WTC11 (cell line): ENCODE measurements at regions not wholly inside any gene's neighbourhood (a gene's known extent, or its start where the extent isn't known, plus 50 kb on each side); places are given as distances from the start of the nearest gene placed in this dataset.

Experiments
- ATAC-seq: fragments of 200-7000 bp; cut with Tn5 transposase; 2 replicates; pipeline ENCODE4 v1.10.0; 2021; ENCODE audit warnings: mild to moderate bottlenecking, moderate library complexity
- CTCF ChIA-PET: fragments of 300-600 bp; sonication (Branson Sonifier 250); formaldehyde crosslinking; loops from one replicate; lab custom pipeline; 2021; ENCODE audit warnings: antibody characterized with exemption; lab: Charles Lee
- POLR2A ChIA-PET: fragments of 350-600 bp; sonication (Branson Sonifier 250); formaldehyde crosslinking; loops from one replicate; lab custom pipeline; 2021; ENCODE audit warnings: antibody characterized with exemption; lab: Charles Lee
- DNase-seq: peaks from one replicate; pipeline ENCODE4 v3.0.0; 2021; ENCODE audit warnings: low spot score
- H3K27ac Mint-ChIP-seq: 2 replicates; pipeline ENCODE4 v1.8.0; 2021; ENCODE audit warnings: mixed read lengths
- H3K27me3 Mint-ChIP-seq: 2 replicates; pipeline ENCODE4 v1.8.0; 2021; ENCODE audit warnings: low read depth, mild to moderate bottlenecking, moderate library complexity, mixed read lengths
- H3K36me3 Mint-ChIP-seq: 2 replicates; pipeline ENCODE4 v1.8.0; 2021; ENCODE audit warnings: mixed read lengths
- H3K4me1 Mint-ChIP-seq: 2 replicates; pipeline ENCODE4 v1.8.0; 2022; ENCODE audit warnings: mixed read lengths
- H3K4me3 Mint-ChIP-seq: 2 replicates; pipeline ENCODE4 v1.8.0; 2021; ENCODE audit warnings: mild to moderate bottlenecking, moderate library complexity, mixed read lengths
- H3K9me3 Mint-ChIP-seq: 2 replicates; pipeline ENCODE4 v1.8.0; 2021; ENCODE audit warnings: mixed read lengths
- ATF1 ChIP-seq: sonication (generic); formaldehyde crosslinking; IDR thresholded peaks from 2 replicates; pipeline ENCODE4 v1.8.1; 2023; ENCODE audit warnings: mild to moderate bottlenecking, moderate library complexity, missing genetic modification reagents
- CDX4 ChIP-seq: fragments of 250-450 bp; sonication (Bioruptor Pico); IDR thresholded peaks from 2 replicates; pipeline ENCODE4 v1.9.0; 2021; ENCODE audit warnings: moderate library complexity, mild to moderate bottlenecking, inconsistent platforms, borderline replicate concordance
- EMX1 ChIP-seq: fragments of 250-450 bp; sonication (Bioruptor Pico); IDR thresholded peaks from 2 replicates; pipeline ENCODE4 v1.8.0; 2021; ENCODE audit warnings: mild to moderate bottlenecking
- FOXJ3 ChIP-seq: sonication (generic); formaldehyde crosslinking; IDR thresholded peaks from 2 replicates; pipeline ENCODE4 v1.9.0; 2021; ENCODE audit warnings: missing genetic modification reagents, mild to moderate bottlenecking, borderline replicate concordance
- FOXP4 ChIP-seq: sonication (generic); formaldehyde crosslinking; IDR thresholded peaks from 2 replicates; pipeline ENCODE4 v1.8.0; 2022; ENCODE audit warnings: mild to moderate bottlenecking, missing genetic modification reagents
- GTF2I ChIP-seq: fragments of 250-450 bp; sonication (Bioruptor Pico); conservative IDR thresholded peaks from 2 replicates; pipeline ENCODE4 v1.4.0; 2021; ENCODE audit warnings: mild to moderate bottlenecking
- IRF2 ChIP-seq: sonication (generic); formaldehyde crosslinking; IDR thresholded peaks from 2 replicates; pipeline ENCODE4 v1.8.0; 2022; ENCODE audit warnings: low read depth, missing genetic modification reagents, borderline replicate concordance
- MAX ChIP-seq: sonication (generic); formaldehyde crosslinking; IDR thresholded peaks from 2 replicates; pipeline ENCODE4 v1.8.0; 2022; ENCODE audit warnings: mild to moderate bottlenecking, missing genetic modification reagents
- NFATC4 ChIP-seq: fragments of 250-450 bp; sonication (Bioruptor Pico); IDR thresholded peaks from 2 replicates; pipeline ENCODE4 v1.9.0; 2021; ENCODE audit warnings: mild to moderate bottlenecking
- NFYB ChIP-seq: sonication (generic); formaldehyde crosslinking; conservative IDR thresholded peaks from 2 replicates; pipeline ENCODE4 v1.8.0; 2022; ENCODE audit warnings: low read depth, missing genetic modification reagents
- NR1H2 ChIP-seq: sonication (generic); formaldehyde crosslinking; IDR thresholded peaks from 2 replicates; pipeline ENCODE4 v1.9.0; 2021; ENCODE audit warnings: mild to moderate bottlenecking, moderate library complexity, missing genetic modification reagents
- NR3C1 ChIP-seq: sonication (generic); formaldehyde crosslinking; conservative IDR thresholded peaks from 2 replicates; pipeline ENCODE4 v1.8.1; 2023; ENCODE audit warnings: low read depth, mild to moderate bottlenecking, missing genetic modification reagents
- SMAD3 ChIP-seq: sonication (generic); formaldehyde crosslinking; IDR thresholded peaks from 2 replicates; pipeline ENCODE4 v1.8.0; 2022; ENCODE audit warnings: missing genetic modification reagents, mild to moderate bottlenecking, borderline replicate concordance
- SOX15 ChIP-seq: fragments of 250-450 bp; sonication (Bioruptor Pico); IDR thresholded peaks from 2 replicates; pipeline ENCODE4 v1.9.0; 2021; ENCODE audit warnings: mild to moderate bottlenecking
- ZNF263 ChIP-seq: sonication (generic); formaldehyde crosslinking; IDR thresholded peaks from 2 replicates; pipeline ENCODE4 v1.8.1; 2022; ENCODE audit warnings: low read depth, mild to moderate bottlenecking, moderate library complexity, missing genetic modification reagents
- ZNF317 ChIP-seq: sonication (generic); formaldehyde crosslinking; IDR thresholded peaks from 2 replicates; pipeline ENCODE4 v1.8.1; 2023; ENCODE audit warnings: low read depth, mild to moderate bottlenecking, moderate library complexity, missing genetic modification reagents, borderline replicate concordance
- ZNF416 ChIP-seq: fragments of 250-450 bp; sonication (Bioruptor Pico); IDR thresholded peaks from 2 replicates; pipeline ENCODE4 v1.9.0; 2021; ENCODE audit warnings: mild to moderate bottlenecking, inconsistent platforms
- ZNF671 ChIP-seq: fragments of 250-450 bp; sonication (Bioruptor Pico); IDR thresholded peaks from 2 replicates; pipeline ENCODE4 v1.8.0; 2021; ENCODE audit warnings: mild to moderate bottlenecking
- TF ChIP-seq, protein P1 (sequence below): sonication (generic); formaldehyde crosslinking; IDR thresholded peaks from 2 replicates; pipeline ENCODE4 v1.8.1; 2022; ENCODE audit warnings: low read depth, missing genetic modification reagents, borderline replicate concordance
- TF ChIP-seq, protein P2 (sequence below): fragments of 250-450 bp; sonication (Bioruptor Pico); IDR thresholded peaks from 2 replicates; pipeline ENCODE4 v1.9.0; 2021; ENCODE audit warnings: mild to moderate bottlenecking
- TF ChIP-seq, protein P3 (sequence below): fragments of 250-450 bp; sonication (Bioruptor Pico); IDR thresholded peaks from 2 replicates; pipeline ENCODE4 v2.1.2; 2022; ENCODE audit warnings: mild to moderate bottlenecking, moderate library complexity

- Mint-ChIP-seq H3K4me1 (peaks cover 29% of the 10 kb centered on the region), H3K4me3 (no peak overlapping the region), H3K27ac (no peak overlapping the region), H3K36me3 (no peaks in the 10 kb centered on the region), H3K27me3 (no peaks in the 10 kb centered on the region), H3K9me3 (no peaks in the 10 kb centered on the region)
- ChIA-PET POLR2A (no interaction called here), CTCF (interaction anchor here (1.0 to 1.9 kb wide), 2 partner anchors 10 to 129 kb away, joined by 3 to 6 read pairs; no protein-coding TSS in a partner anchor)
- DNase-seq, result no peak
- ATAC-seq, result no peak; the same call in 1 of the 2 replicates
- no peak for TF ChIP-seq IRF2 (CRISPR knock-in tag)
- TF ChIP-seq NFYB (CRISPR knock-in tag), result no peak
- TF ChIP-seq ZNF416 (CRISPR knock-in tag), result no peak
- no peak for TF ChIP-seq ZNF263 (CRISPR knock-in tag)
- TF ChIP-seq ZNF671 (CRISPR knock-in tag), result no peak
- no peak for TF ChIP-seq ATF1 (CRISPR knock-in tag)
- no peak for TF ChIP-seq CDX4 (CRISPR knock-in tag)
- TF ChIP-seq, protein P1, sequence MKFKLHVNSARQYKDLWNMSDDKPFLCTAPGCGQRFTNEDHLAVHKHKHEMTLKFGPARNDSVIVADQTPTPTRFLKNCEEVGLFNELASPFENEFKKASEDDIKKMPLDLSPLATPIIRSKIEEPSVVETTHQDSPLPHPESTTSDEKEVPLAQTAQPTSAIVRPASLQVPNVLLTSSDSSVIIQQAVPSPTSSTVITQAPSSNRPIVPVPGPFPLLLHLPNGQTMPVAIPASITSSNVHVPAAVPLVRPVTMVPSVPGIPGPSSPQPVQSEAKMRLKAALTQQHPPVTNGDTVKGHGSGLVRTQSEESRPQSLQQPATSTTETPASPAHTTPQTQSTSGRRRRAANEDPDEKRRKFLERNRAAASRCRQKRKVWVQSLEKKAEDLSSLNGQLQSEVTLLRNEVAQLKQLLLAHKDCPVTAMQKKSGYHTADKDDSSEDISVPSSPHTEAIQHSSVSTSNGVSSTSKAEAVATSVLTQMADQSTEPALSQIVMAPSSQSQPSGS, result no peak
- TF ChIP-seq NR1H2, result no peak
- no peak for TF ChIP-seq NFATC4
- TF ChIP-seq, protein P2, sequence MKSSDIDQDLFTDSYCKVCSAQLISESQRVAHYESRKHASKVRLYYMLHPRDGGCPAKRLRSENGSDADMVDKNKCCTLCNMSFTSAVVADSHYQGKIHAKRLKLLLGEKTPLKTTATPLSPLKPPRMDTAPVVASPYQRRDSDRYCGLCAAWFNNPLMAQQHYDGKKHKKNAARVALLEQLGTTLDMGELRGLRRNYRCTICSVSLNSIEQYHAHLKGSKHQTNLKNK, result no peak
- no peak for TF ChIP-seq NR3C1 (CRISPR knock-in tag)
- no peak for TF ChIP-seq ZNF317
- no peak for TF ChIP-seq MAX (CRISPR knock-in tag)
- no peak for TF ChIP-seq SMAD3 (CRISPR knock-in tag)
- TF ChIP-seq GTF2I, result no peak
- no peak for TF ChIP-seq SOX15 (CRISPR knock-in tag)
- TF ChIP-seq EMX1 (CRISPR knock-in tag), result no peak
- TF ChIP-seq, protein P3, sequence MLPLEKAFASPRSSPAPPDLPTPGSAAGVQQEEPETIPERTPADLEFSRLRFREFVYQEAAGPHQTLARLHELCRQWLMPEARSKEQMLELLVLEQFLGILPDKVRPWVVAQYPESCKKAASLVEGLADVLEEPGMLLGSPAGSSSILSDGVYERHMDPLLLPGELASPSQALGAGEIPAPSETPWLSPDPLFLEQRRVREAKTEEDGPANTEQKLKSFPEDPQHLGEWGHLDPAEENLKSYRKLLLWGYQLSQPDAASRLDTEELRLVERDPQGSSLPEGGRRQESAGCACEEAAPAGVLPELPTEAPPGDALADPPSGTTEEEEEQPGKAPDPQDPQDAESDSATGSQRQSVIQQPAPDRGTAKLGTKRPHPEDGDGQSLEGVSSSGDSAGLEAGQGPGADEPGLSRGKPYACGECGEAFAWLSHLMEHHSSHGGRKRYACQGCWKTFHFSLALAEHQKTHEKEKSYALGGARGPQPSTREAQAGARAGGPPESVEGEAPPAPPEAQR (CRISPR knock-in tag), result no peak
Measured at GRCh38 chr2:153055182-153055581, 336.8 kb downstream of the ARL6IP6 start.

DNA sequence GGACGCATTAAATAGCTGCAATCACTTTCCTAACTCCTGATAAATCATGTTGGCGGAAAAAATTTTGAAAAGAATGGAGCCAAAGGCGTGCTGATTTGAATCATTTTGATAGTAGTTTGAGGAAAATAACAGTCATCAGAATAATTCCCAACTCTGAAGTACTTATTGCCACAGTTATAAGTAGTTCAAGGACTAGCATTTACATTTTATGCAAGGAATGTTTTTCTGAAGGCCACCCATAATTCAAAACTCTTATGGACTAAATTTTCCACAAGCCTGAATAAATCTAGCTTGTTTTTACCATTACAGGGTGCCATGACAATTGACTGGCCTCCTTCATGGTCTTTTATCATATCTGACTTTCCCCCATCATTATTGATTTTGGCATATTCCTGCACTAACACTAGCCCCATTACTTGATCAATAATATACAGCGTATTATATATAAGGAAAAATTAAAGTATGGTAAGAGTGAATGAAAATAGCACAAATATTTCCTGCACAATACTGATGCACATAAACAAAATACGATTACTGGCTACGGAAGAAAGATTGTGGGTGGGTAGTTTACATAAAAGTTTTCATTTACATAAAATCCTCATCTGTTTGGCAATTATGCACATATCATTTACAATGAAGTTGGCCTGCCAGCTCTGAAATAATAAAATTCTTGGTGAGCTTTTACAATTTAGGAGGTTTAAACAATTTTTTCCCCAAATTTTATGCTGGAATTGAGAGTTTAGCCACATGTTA lies 334.6 kb downstream of the ARL6IP6 start:
- POLR2A ChIA-PET, result no interaction called here
- no peak for ATAC-seq

More for the DNA sequence above, 334.6 kb downstream of the ARL6IP6 start:
- Mint-ChIP-seq H3K36me3 (no peaks in the 10 kb centered on the region), H3K27ac (no peak overlapping the region), H3K4me3 (no peak overlapping the region), H3K9me3 (no peaks in the 10 kb centered on the region), H3K4me1 (peaks cover 14% of the 10 kb centered on the region), H3K27me3 (no peaks in the 10 kb centered on the region)
- CTCF ChIA-PET, result interaction anchor here (1.2 kb wide), 1 partner anchor 127 kb away, joined by 3 read pairs; no protein-coding TSS in a partner anchor
- TF ChIP-seq FOXJ3 (no peak), FOXP4 (CRISPR knock-in tag) (no peak)
- DNase-seq, result no peak
